Esophagus squamous epithelium (tissue), 5 donors: ENCODE measurements at regions not wholly inside any gene's neighbourhood (a gene's known extent, or its start where the extent isn't known, plus 50 kb on each side); places are given as distances from the start of the nearest gene placed in this dataset.

ENCODE experiments used
- DNase-seq: peaks from one replicate; lab custom pipeline; 2025; lab: John Stamatoyannopoulos, UW
- H3K27ac ChIP-seq, 4 donors: fragments of 200-600 bp; sonication (generic); one replicate each; pipeline ENCODE4 v1.5.1; 2016 to 2019; ENCODE audit warnings: mild to moderate bottlenecking in 1 of 4
- H3K27me3 ChIP-seq, 4 donors: fragments of 200-600 bp; sonication (generic); 1 replicate in 3 of 4; 2 replicates in 1 of 4; pipeline versions ENCODE4 v1.5.1 to v1.6.0; 2017 to 2021; ENCODE audit warnings: antibody characterized with exemption in 1 of 4
- H3K36me3 ChIP-seq, 3 donors: fragments of 200-600 bp; sonication (generic); one replicate each; pipeline ENCODE4 v1.5.1; 2016 to 2019
- H3K4me1 ChIP-seq, 3 donors: fragments of 200-600 bp; sonication (generic); one replicate each; pipeline ENCODE4 v1.5.1; 2017 to 2019
- H3K4me3 ChIP-seq, 4 donors: fragments of 200-600 bp; sonication (generic); 1 replicate in 3 of 4; 2 replicates in 1 of 4; pipeline ENCODE4 v1.5.1; 2016 to 2019; ENCODE audit warnings: mild to moderate bottlenecking in 2 of 4, moderate library complexity in 1 of 4
- H3K9me3 ChIP-seq, 3 donors: fragments of 200-600 bp; sonication (generic); one replicate each; pipeline ENCODE4 v1.5.1; 2016 to 2019
- CTCF ChIP-seq, 6 experiments: fragments of 450-650 bp in 4 of 6; fragments of 200-600 bp in 2 of 6; sonication (generic) in 2 of 6; IDR thresholded peaks; one replicate each; pipeline ENCODE4 v1.5.1; 2016 to 2019; ENCODE audit warnings: antibody characterized with exemption in 6 of 6, mild to moderate bottlenecking in 4 of 6, moderate library complexity in 4 of 6
- POLR2A ChIP-seq, 4 donors: fragments of 450-650 bp; IDR thresholded peaks; one replicate each; pipeline ENCODE4 v1.6.1; 2017; ENCODE audit warnings: antibody characterized with exemption in 4 of 4, mild to moderate bottlenecking in 4 of 4, moderate library complexity in 3 of 4
- WGBS, 2 donors: methylation state at CpG; one replicate each; pipeline ENCODE4 v1.1.5; 2018; 5-methylcytosine and 5-hydroxymethylcytosine counted together
- intact Hi-C: fragments of 100-400 bp; cut with DNase I; formaldehyde crosslinking; loops from one replicate; pipeline ENCODE4 v1.15.0; 2022
- donor health status: DM: yes; HTN: yes; CAD: no.

GRCh38 chr11:70810133-70810532 lies 411.8 kb downstream of the CTTN start:
- Histone ChIP-seq H3K27me3 (no peaks in the 10 kb centered on the region), H3K4me1 (no peaks in the 10 kb centered on the region), H3K27ac (no peak overlapping the region), H3K36me3 (no peaks in the 10 kb centered on the region), H3K4me3 (no peak overlapping the region), H3K9me3 (no peaks in the 10 kb centered on the region)
- WGBS, 2 donors, result 63 to 81% methylated on average over 3 to 9 of the region's 9 CpGs
- no peak for DNase-seq
- intact Hi-C loops, result no loop called here
- TF ChIP-seq POLR2A (IDR thresholded peaks at IDR 0.05) (no peak), CTCF (IDR thresholded peaks at IDR 0.05) (no peak)

- Histone ChIP-seq H3K27me3 (no peaks in the 10 kb centered on the region), H3K36me3 (no peaks in the 10 kb centered on the region), H3K4me1 (no peaks in the 10 kb centered on the region), H3K9me3 (no peaks in the 10 kb centered on the region), H3K4me3 (no peak overlapping the region), H3K27ac (no peak overlapping the region)
- intact Hi-C loops, result no loop called here
- TF ChIP-seq CTCF (IDR thresholded peaks at IDR 0.05), result no peak
- no peak for TF ChIP-seq POLR2A (IDR thresholded peaks at IDR 0.05)
- WGBS, 2 donors, result 94 to 98% methylated on average over 5 to 8 of the region's 8 CpGs
- DNase-seq, result no peak
These were observed 412.4 kb downstream of the CTTN start for GRCh38 chr11:70810681-70811080.

- Histone ChIP-seq H3K4me3 (no peak overlapping the region), H3K36me3 (no peaks in the 10 kb centered on the region), H3K4me1 (no peaks in the 10 kb centered on the region), H3K9me3 (no peaks in the 10 kb centered on the region), H3K27ac (no peak overlapping the region), H3K27me3 (no peaks in the 10 kb centered on the region)
- TF ChIP-seq POLR2A (IDR thresholded peaks at IDR 0.05) (no peak), CTCF (IDR thresholded peaks at IDR 0.05) (no peak)
- intact Hi-C loops, result no loop called here
- DNase-seq, result no peak
- WGBS, 2 donors, result 90 to 91% methylated on average over 1 of the region's 1 CpG
These were observed 413.2 kb downstream of the CTTN start for GRCh38 chr11:70811483-70811882.

GRCh38 chr11:70811915-70812314 lies 413.6 kb downstream of the CTTN start:
- no peak overlapping the region for H3K4me3 ChIP-seq
- no peaks in the 10 kb centered on the region for H3K9me3 ChIP-seq
- H3K27me3 ChIP-seq, result no peaks in the 10 kb centered on the region
- DNase-seq, result no peak
- 89 to 94% methylated on average over 4 of the region's 4 CpGs for WGBS, 2 donors
- H3K27ac ChIP-seq, result no peak overlapping the region
- TF ChIP-seq POLR2A (IDR thresholded peaks at IDR 0.05) (no peak), CTCF (IDR thresholded peaks at IDR 0.05) (no peak)
- intact Hi-C loops, result no loop called here
- no peaks in the 10 kb centered on the region for H3K4me1 ChIP-seq
- H3K36me3 ChIP-seq, result no peaks in the 10 kb centered on the region

GRCh38 chr11:70812472-70812871 lies 414.1 kb downstream of the CTTN start:
- Histone ChIP-seq H3K4me3 (no peak overlapping the region), H3K9me3 (no peaks in the 10 kb centered on the region), H3K4me1 (no peaks in the 10 kb centered on the region), H3K27me3 (no peaks in the 10 kb centered on the region), H3K36me3 (no peaks in the 10 kb centered on the region), H3K27ac (no peak overlapping the region)
- intact Hi-C loops, result no loop called here
- 83 to 87% methylated on average over 2 to 3 of the region's 4 CpGs for WGBS, 2 donors
- no peak for DNase-seq
- TF ChIP-seq CTCF (IDR thresholded peaks at IDR 0.05), result no peak
- TF ChIP-seq POLR2A (IDR thresholded peaks at IDR 0.05), result no peak
